ENCODE measurements at regions not wholly inside any gene's neighbourhood (a gene's known extent, or its start where the extent isn't known, plus 50 kb on each side); places are given as distances from the start of the nearest gene placed in this dataset.

GRCh38 chr10:50936335-50936734 lies 50.9 kb upstream of the A1CF start:
- no peak for DNase-seq (ENCODE audit: low spot score)

- DNase-seq (ENCODE audit: low spot score), result no peak
These were observed 51.9 kb upstream of the A1CF start for GRCh38 chr10:50937230-50937907.

- DNase-seq (ENCODE audit: low spot score), result no peak
These were observed 56.2 kb upstream of the A1CF start for GRCh38 chr10:50941629-50942028.

GRCh38 chr10:50946991-50947781 lies 61.8 kb upstream of the A1CF start:
- DNase-seq (ENCODE audit: low spot score), result no peak

- DNase-seq (ENCODE audit: low spot score), result no peak
These were observed 65.9 kb upstream of the A1CF start for GRCh38 chr10:50951365-50951764.

- DNase-seq (ENCODE audit: low spot score), result no peak
These were observed 75.9 kb upstream of the A1CF start for GRCh38 chr10:50961297-50961696.

- DNase-seq (ENCODE audit: low spot score), result no peak
These were observed 77.6 kb upstream of the A1CF start for GRCh38 chr10:50963063-50963462.

GRCh38 chr10:50968386-50969091 lies 83.1 kb upstream of the A1CF start:
- DNase-seq (ENCODE audit: low spot score), result no peak

GRCh38 chr10:50972591-50972990 lies 87.2 kb upstream of the A1CF start:
- DNase-seq (ENCODE audit: low spot score), result no peak

GRCh38 chr10:50981385-50981784 lies 92.9 kb upstream of the PRKG1 start:
- no peak for DNase-seq (ENCODE audit: low spot score)

GRCh38 chr10:50981904-50982303 lies 92.4 kb upstream of the PRKG1 start:
- DNase-seq (ENCODE audit: low spot score), result no peak

- DNase-seq (ENCODE audit: low spot score), result no peak
These were observed 91.3 kb upstream of the PRKG1 start for GRCh38 chr10:50982989-50983388.

GRCh38 chr10:50987934-50988333 lies 86.4 kb upstream of the PRKG1 start:
- no peak for DNase-seq (ENCODE audit: low spot score)

- no peak for DNase-seq (ENCODE audit: low spot score)
These were observed 85.5 kb upstream of the PRKG1 start for GRCh38 chr10:50988792-50989191.

GRCh38 chr10:50990568-50991455 lies 83.5 kb upstream of the PRKG1 start:
- no peak for DNase-seq (ENCODE audit: low spot score)

GRCh38 chr10:50991456-50992355 lies 82.6 kb upstream of the PRKG1 start:
- no peak for DNase-seq (ENCODE audit: low spot score)

- DNase-seq (ENCODE audit: low spot score), result no peak
These were observed 81.9 kb upstream of the PRKG1 start for GRCh38 chr10:50992356-50992901.

- no peak for DNase-seq (ENCODE audit: low spot score)
These were observed 81.1 kb upstream of the PRKG1 start for GRCh38 chr10:50992972-50993766.

GRCh38 chr10:50993771-50994251 lies 80.5 kb upstream of the PRKG1 start:
- DNase-seq (ENCODE audit: low spot score), result no peak

- no peak for DNase-seq (ENCODE audit: low spot score)
These were observed 76.8 kb upstream of the PRKG1 start for GRCh38 chr10:50997461-50997860.
